HEK293 (cell line): ENCODE measurements at regions not wholly inside any gene's neighbourhood (a gene's known extent, or its start where the extent isn't known, plus 50 kb on each side); places are given as distances from the start of the nearest gene placed in this dataset.

Source experiments
- IKZF3 ChIP-seq: fragments of 450-650 bp; IDR thresholded peaks from 2 replicates; pipeline ENCODE4 v1.5.0; 2018; ENCODE audit warnings: missing biosample characterization, mild to moderate bottlenecking, missing genetic modification characterization, moderate library complexity
- ZFP69B ChIP-seq: fragments of 450-650 bp; formaldehyde crosslinking; IDR thresholded peaks from 2 replicates; pipeline ENCODE4 v1.5.1; 2016; ENCODE audit warnings: missing biosample characterization, missing genetic modification characterization
- ZNF138 ChIP-seq: fragments of 450-650 bp; formaldehyde crosslinking; IDR thresholded peaks from 2 replicates; pipeline ENCODE4 v1.5.1; 2016; ENCODE audit warnings: missing biosample characterization, missing genetic modification characterization, borderline replicate concordance
- ZNF341 ChIP-seq: fragments of 450-650 bp; formaldehyde crosslinking; IDR thresholded peaks from 2 replicates; pipeline ENCODE4; 2016; ENCODE audit warnings: low read depth, missing biosample characterization, missing genetic modification characterization
- ZNF670 ChIP-seq: fragments of 450-650 bp; formaldehyde crosslinking; IDR thresholded peaks from 2 replicates; pipeline ENCODE4 v1.5.1; 2016; ENCODE audit warnings: missing biosample characterization, missing genetic modification characterization, low read depth
- TF ChIP-seq, protein P1 (sequence below): fragments of 450-650 bp; formaldehyde crosslinking; IDR thresholded peaks from 2 replicates; pipeline ENCODE4 v1.5.1; 2016; ENCODE audit warnings: missing biosample characterization, missing genetic modification characterization

DNA sequence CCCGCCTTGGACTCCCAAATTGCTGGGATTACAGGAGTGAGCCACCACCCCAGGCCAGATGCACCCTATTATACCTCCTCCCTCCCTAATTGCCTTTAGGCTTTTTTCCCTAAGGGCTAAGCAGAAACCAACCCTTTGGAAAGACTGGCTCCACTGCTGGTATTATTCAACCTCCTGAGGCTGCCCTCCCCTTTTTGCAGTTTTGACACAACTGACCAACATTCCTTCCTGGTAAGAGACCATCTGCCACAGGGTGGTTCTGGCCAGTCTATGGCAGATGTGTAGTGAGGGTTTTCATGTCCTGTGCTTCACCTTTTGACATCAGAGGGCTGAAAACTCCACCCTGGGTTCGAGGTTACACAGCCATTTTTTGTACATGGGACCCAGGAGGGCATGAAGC lies 1785.3 kb upstream of the CELF4 start:
- TF ChIP-seq, protein P1, sequence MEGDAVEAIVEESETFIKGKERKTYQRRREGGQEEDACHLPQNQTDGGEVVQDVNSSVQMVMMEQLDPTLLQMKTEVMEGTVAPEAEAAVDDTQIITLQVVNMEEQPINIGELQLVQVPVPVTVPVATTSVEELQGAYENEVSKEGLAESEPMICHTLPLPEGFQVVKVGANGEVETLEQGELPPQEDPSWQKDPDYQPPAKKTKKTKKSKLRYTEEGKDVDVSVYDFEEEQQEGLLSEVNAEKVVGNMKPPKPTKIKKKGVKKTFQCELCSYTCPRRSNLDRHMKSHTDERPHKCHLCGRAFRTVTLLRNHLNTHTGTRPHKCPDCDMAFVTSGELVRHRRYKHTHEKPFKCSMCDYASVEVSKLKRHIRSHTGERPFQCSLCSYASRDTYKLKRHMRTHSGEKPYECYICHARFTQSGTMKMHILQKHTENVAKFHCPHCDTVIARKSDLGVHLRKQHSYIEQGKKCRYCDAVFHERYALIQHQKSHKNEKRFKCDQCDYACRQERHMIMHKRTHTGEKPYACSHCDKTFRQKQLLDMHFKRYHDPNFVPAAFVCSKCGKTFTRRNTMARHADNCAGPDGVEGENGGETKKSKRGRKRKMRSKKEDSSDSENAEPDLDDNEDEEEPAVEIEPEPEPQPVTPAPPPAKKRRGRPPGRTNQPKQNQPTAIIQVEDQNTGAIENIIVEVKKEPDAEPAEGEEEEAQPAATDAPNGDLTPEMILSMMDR (tag by site-specific recombination), result no peak
- TF ChIP-seq IKZF3 (tag by site-specific recombination) (no peak), ZNF670 (tag by site-specific recombination) (no peak), ZNF138 (tag by site-specific recombination) (no peak), ZFP69B (no peak), ZNF341 (no peak)
